GM19043 (cell line): ENCODE measurements at regions not wholly inside any gene's neighbourhood (a gene's known extent, or its start where the extent isn't known, plus 50 kb on each side); places are given as distances from the start of the nearest gene placed in this dataset.

ENCODE experiments used
- ATAC-seq: cut with Tn5 transposase; IDR thresholded peaks from one replicate; pipeline ENCODE4 v1.9.1; 2021; ENCODE audit warnings: low read depth; ENCODE audit not compliant: unreplicated experiment

DNA sequence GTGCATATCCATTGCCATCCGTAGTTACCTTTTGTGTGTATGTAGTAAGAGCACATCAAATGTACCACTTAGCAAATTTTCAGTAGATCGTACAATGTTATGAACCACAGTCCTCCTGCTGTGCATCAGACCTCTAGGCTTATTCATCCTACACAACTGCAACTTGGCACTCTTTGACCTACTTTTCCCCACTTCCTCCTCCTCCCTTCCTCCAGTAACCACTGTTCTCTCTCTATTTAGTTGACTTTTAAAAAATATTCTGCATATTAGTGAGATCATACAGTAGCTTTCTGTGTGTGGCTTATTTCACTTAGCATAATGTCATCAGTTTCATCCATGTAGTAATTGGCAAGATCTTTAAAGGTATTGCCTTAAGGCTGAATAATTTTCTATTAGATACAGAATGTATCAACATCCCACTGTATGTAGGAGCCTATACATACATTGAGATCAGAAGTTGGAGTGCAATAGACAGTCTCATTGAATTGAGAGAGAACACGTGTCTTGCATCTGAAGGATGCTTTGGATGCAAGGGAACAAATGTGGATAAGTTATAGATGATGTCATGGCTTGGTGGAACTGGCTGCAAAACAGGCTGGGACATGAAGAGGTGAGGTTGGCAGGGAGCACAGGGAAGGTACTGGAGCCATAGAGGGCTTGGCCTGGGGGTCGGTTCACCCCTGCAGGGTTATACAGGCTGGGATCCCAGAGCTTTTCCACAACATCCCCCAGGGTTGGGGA, 83.0 kb upstream of the FAM180A start:
- ATAC-seq: no peak

GRCh38 chr7:135828604-135829003, 80.0 kb upstream of the FAM180A start:
- ATAC-seq: no peak

- ATAC-seq: no peak
Observed at GRCh38 chr7:135827391-135827790, 78.8 kb upstream of the FAM180A start.

DNA sequence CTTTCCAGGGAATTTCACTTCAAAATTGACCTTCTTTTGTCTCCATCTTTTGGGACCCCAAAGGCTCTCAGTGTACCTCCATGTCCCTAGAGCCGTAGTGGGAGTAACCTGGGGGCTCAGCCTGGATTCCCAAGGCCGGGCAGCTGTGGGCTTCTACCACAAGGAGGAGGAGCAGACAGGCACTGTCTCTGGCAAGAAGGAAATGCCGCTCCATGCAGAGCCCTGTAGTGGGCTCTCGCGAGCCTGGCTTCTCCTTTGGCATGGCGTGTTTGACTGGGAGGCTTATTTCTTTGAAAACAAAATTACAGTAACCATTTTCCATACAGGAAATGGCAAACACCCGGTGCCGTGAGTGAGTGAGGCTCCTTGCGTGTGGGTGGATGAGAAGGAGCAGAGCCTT, 76.8 kb upstream of the FAM180A start:
- ATAC-seq: no peak

GRCh38 chr7:135822376-135822775, 73.8 kb upstream of the FAM180A start:
- no peak for ATAC-seq

- no peak for ATAC-seq
Observed at GRCh38 chr7:135817583-135817982, 69.0 kb upstream of the FAM180A start.

DNA sequence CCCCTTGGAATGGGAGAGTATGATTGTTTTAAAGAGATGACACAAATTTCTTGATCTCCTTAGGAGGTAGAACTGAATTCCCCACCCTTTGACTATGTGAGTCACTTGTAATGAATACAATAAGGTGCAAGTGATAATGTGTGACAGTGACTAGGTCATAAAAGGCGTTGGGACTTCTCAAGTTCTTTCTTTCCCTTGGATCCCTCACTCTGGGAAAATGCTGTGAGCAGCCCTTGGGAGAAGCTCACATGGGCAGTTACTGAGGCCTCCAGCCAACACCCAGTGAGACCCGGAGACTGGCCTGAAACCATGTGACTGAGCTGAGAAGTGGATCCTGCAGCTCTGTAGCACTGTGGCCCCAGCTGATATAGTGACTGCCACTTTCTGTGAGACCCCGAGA, 66.4 kb upstream of the FAM180A start:
- no peak for ATAC-seq

DNA sequence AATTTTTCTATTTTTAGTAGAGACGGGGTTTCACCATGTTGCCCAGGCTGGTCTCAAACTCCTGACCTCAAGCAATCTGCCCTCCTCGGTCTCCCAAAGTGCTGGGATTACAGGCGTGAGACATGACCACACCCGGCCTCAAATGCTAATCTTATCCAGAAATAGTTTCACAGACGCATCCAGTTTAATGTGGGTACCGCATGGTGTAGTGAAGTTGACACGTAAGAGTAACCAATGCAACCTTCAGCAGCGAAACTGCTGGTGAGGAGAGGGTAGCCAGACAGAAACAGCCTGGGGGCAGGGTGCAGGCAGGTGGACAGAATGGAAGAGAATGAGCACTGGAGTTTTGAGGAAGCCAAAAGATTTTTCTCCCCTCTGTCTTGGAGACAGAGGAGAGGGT, 63.5 kb upstream of the FAM180A start:
- ATAC-seq: no peak

- ATAC-seq: no peak
Observed at GRCh38 chr7:135811506-135811905, 62.9 kb upstream of the FAM180A start.

DNA sequence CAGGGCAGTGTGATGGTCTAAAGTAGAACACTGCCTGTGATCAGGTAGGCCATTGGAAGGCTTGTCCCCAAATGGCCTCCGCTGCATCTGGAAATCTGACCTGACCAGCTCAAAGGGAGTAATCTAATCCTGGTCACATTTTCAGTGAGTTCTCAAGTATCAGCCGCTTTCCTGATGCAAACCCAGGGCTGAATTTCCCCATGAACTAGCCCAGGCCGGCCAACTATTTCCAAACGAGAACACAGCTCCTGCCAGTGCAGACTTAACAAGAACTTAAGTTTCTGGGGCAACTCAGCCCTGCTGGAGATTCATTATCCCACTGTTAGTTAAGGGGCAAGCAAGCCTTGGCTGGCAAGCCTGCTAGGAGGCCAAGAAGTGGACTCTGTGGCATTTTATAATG, 59.6 kb upstream of the FAM180A start:
- ATAC-seq: no peak

GRCh38 chr7:135803143-135803542, 54.5 kb upstream of the FAM180A start:
- ATAC-seq: no peak

DNA sequence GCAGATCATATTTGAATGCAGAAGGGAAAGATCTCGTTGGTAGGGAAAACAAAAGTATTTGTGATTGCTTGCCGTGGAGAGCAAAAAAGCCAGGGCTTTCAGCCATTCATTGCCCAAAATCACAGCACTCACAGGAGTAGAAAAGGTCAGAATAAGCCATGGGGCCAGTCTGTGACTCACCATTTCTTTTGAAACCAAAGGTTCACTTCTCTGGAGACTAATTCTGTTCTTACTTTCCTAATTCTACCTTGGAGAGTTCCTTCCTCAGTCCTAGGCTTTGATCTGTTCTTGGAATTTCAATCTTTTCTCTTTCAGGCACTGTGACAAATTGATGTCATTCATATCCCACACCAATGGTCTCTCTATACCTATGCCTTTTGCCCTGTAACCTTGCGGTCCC, 54.1 kb upstream of the FAM180A start:
- ATAC-seq: no peak

- ATAC-seq: no peak
Observed at GRCh38 chr7:135801877-135802276, 53.3 kb upstream of the FAM180A start.

DNA sequence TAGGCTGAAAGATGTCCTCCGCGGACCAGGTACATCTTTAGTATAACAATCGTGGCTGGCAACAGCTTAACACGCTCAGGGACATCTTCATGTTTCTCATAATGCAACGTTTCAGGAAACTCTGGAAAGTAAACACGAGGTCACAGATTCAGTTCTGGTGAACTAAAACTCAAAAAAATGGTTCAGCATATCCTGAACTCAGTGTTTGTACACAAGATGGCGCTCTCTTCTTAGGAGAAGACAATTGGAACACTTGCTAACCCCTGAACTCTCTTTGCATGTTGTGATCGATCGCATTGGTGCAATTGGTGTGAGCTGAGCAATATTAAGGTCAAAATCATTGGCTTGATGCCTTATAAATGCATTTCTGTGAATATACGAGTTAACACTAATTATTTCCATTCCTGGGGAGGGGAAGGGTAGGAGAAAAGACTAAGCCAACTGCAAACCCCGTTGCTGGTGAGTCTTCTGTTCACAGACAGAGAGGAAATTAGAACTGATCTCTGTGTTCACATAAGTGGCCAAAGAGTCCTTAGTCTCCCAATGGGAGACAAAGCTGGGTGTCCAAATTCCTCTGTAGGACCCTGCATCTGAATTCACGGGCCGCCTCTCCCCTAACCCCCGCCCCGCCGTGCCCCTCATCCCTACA, 52.6 kb upstream of the FAM180A start:
- peak; percentile 75 for ATAC-seq

DNA sequence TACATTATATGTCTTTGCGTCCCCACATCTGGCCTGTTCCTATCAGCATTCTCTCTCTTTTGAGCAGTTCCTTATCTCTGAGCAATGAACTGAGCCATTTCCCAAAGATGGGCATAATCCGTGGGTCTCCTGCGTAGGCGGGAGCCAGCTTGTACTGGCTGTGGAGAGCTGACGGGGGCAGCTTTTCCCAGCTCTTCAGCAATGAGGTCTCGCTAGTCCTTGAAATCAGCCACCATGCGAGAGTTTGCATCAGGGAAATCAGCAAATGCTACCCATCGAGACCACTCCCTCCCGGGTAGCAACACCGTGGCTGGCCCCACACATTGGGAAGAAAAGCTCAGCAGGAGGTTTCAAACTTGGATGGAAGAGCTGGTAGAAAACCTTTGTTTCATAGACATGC, 51.9 kb upstream of the FAM180A start:
- ATAC-seq: no peak

DNA sequence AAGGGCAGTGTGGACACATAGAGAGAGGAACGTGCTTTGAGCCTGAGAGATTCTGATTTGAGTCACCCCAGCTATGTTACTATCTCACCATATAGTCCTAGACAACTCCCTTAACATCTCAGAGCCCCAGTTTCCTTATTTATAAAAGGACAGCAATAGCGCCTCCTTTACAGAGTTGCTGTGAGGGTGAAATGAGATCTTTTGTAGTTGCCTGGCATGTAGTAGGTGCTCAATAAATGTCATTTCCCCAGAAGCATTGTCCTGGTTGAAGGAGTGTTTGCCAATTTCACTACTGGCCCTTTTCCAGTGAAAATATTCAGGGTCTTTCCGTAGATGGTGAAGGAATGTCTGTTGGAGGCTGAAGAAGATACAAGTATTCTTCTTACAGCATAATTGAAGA, 51.3 kb upstream of the FAM180A start:
- ATAC-seq: no peak
